SK-N-SH (cell line): ENCODE measurements at regions not wholly inside any gene's neighbourhood (a gene's known extent, or its start where the extent isn't known, plus 50 kb on each side); places are given as distances from the start of the nearest gene placed in this dataset.

Experiments used
- NRF1 ChIP-seq: IDR thresholded peaks from 2 replicates; pipeline ENCODE4 v1.6.1; 2012; ENCODE audit warnings: low read depth, mild to moderate bottlenecking, low read length
- RFX5 ChIP-seq: IDR thresholded peaks from 2 replicates; pipeline ENCODE4 v1.6.1; 2012; ENCODE audit warnings: mild to moderate bottlenecking, improper control_type of control experiment, low read length
- SIN3A ChIP-seq: IDR thresholded peaks from 2 replicates; pipeline ENCODE4 v1.6.1; 2012; ENCODE audit warnings: low read depth, mild to moderate bottlenecking, low read length, moderate library complexity, borderline replicate concordance

- TF ChIP-seq RFX5 (no peak), SIN3A (no peak), NRF1 (no peak)
Measured at GRCh38 chr10:16193241-16193640, 243.6 kb upstream of the PTER start.
